K562 (cell line): ENCODE measurements at regions not wholly inside any gene's neighbourhood (a gene's known extent, or its start where the extent isn't known, plus 50 kb on each side); places are given as distances from the start of the nearest gene placed in this dataset.

ENCODE experiments used
- ATAC-seq: fragments of 200-7000 bp; cut with Tn5 transposase; 3 replicates; pipeline ENCODE4 v1.9.1; 2020; ENCODE audit warnings: moderate library complexity
- BruUV-seq: library from RNA; stranded (reverse); fragments of 400-500 nt; replicated peaks from 2 replicates; lab custom pipeline; 2021; lab: Mats Ljungman, UMichigan
- CTCF ChIA-PET: fragments of 300-600 bp; formaldehyde crosslinking; extraction: SDS; loops from one replicate; lab custom pipeline; 2021; ENCODE audit warnings: low intra/inter-chr PET ratio; lab: Yijun Ruan, JAX
- POLR2A ChIA-PET: fragments of 300-600, 350-650 bp; sonication (Branson Sonifier 250); formaldehyde crosslinking; extraction: SDS; loops from one replicate; lab custom pipeline; 2021; ENCODE audit warnings: antibody characterized with exemption, inconsistent platforms; lab: Yijun Ruan, JAX
- DNase-seq, 4 experiments: peaks; one replicate each; pipeline versions ENCODE4 v3.0.0 to v3.0.0-alpha.2; 2011 to 2018; ENCODE audit warnings: low spot score in 3 of 4, mixed read lengths in 3 of 4; ENCODE audit errors: extremely low read depth in 1 of 4
- FAIRE-seq: peaks from 2 replicates; lab custom pipeline; 2011; peaks lifted over from hg19 to GRCh38; lab: Jason Lieb, UNC
- H2AFZ ChIP-seq: 2 replicates; pipeline ENCODE4 v1.6.0; 2011; ENCODE audit warnings: low read depth, low read length, control low read depth, inconsistent platforms
- H3K27ac ChIP-seq: fragments of 200-600 bp; 3 replicates; pipeline ENCODE4 v1.8.0; 2011; ENCODE audit warnings: low read depth, mild to moderate bottlenecking, control low read depth, inconsistent platforms, low read length, moderate library complexity, mixed read lengths; ENCODE audit errors: extremely low read depth
- H3K27me3 ChIP-seq, 2 experiments: fragments of 300-600 bp in 1 of 2; 2 replicates in 1 of 2; 3 replicates in 1 of 2; pipeline versions ENCODE4 v1.6.0 to v1.8.0; 2011; ENCODE audit warnings: inconsistent platforms in 2 of 2, low read length in 2 of 2, mild to moderate bottlenecking in 1 of 2, mixed read lengths in 1 of 2, moderate library complexity in 1 of 2; ENCODE audit not compliant: control insufficient read depth in 2 of 2, insufficient read depth in 2 of 2
- H3K36me3 ChIP-seq: fragments of 300-600 bp; 3 replicates; pipeline ENCODE4 v1.8.0; 2011; ENCODE audit warnings: mild to moderate bottlenecking, low read length, inconsistent platforms; ENCODE audit not compliant: control insufficient read depth, insufficient read depth
- H3K4me1 ChIP-seq, 2 experiments: fragments of 200-600 bp in 1 of 2; replicated peaks in 1 of 2; 2 replicates in 1 of 2; 3 replicates in 1 of 2; pipeline versions ENCODE4 v1.5.1 to v1.8.0; 2011; ENCODE audit warnings: inconsistent platforms in 2 of 2, low read length in 2 of 2, mild to moderate bottlenecking in 1 of 2, mixed read lengths in 1 of 2, moderate library complexity in 1 of 2; ENCODE audit not compliant: control insufficient read depth in 2 of 2, insufficient read depth in 2 of 2
- H3K4me2 ChIP-seq: 2 replicates; pipeline ENCODE4 v1.6.1; 2011; ENCODE audit warnings: low read length, control low read depth, inconsistent platforms, mixed read lengths; ENCODE audit not compliant: insufficient read depth
- H3K4me3 ChIP-seq: fragments of 200-600 bp; sonication (generic), shearing (Covaris generic); 2 replicates; pipeline ENCODE4 v1.5.1; 2016; ENCODE audit warnings: control low read depth, inconsistent platforms
- H3K79me2 ChIP-seq: fragments of 200-600 bp; 3 replicates; pipeline ENCODE4 v1.8.0; 2011; ENCODE audit warnings: low read length, inconsistent platforms; ENCODE audit not compliant: control insufficient read depth, insufficient read depth
- H3K9ac ChIP-seq, 2 experiments: 2 replicates each; pipeline versions ENCODE4 v1.6.0 to v1.6.1; 2011; ENCODE audit warnings: low read depth in 2 of 2, low read length in 2 of 2, control low read depth in 1 of 2, inconsistent platforms in 1 of 2, mild to moderate bottlenecking in 1 of 2, mixed read lengths in 1 of 2; ENCODE audit not compliant: insufficient read depth in 1 of 2
- H3K9me1 ChIP-seq: one replicate; pipeline ENCODE4 v1.6.0; 2011; ENCODE audit warnings: inconsistent platforms, mild to moderate bottlenecking, low read length, moderate library complexity; ENCODE audit not compliant: control insufficient read depth, insufficient read depth
- H3K9me3 ChIP-seq: replicated peaks from 2 replicates; pipeline ENCODE4 v1.5.1; 2011; ENCODE audit warnings: low read depth, low read length, inconsistent platforms; ENCODE audit not compliant: control insufficient read depth, insufficient read depth
- H4K20me1 ChIP-seq: replicated peaks from 2 replicates; pipeline ENCODE4 v1.6.1; 2011; ENCODE audit warnings: low read length, inconsistent platforms, mixed read lengths; ENCODE audit not compliant: control insufficient read depth, insufficient read depth
- HDAC2 ChIP-seq: fragments of 450-650 bp; IDR thresholded peaks from 2 replicates; pipeline ENCODE4 v1.6.1; 2016; ENCODE audit warnings: mild to moderate bottlenecking
- HEY1 ChIP-seq: fragments of 250-450 bp; sonication (Bioruptor Pico); IDR thresholded peaks from 2 replicates; pipeline ENCODE4 v1.5.0; 2020; ENCODE audit warnings: mild to moderate bottlenecking, moderate library complexity, borderline replicate concordance
- ILK ChIP-seq: fragments of 450-650 bp; IDR thresholded peaks from 2 replicates; pipeline ENCODE4 v1.6.1; 2016; ENCODE audit warnings: missing genetic modification characterization, low read depth, mild to moderate bottlenecking, missing compliant biosample characterization, moderate library complexity, borderline replicate concordance
- NR1H2 ChIP-seq: sonication (generic); formaldehyde crosslinking; IDR thresholded peaks from 2 replicates; pipeline ENCODE4 v1.4.0; 2020; ENCODE audit warnings: mild to moderate bottlenecking, missing genetic modification reagents
- POLR2AphosphoS5 ChIP-seq: IDR thresholded peaks from 2 replicates; pipeline ENCODE4 v1.6.1; 2011; ENCODE audit warnings: mild to moderate bottlenecking, low read depth, low read length, moderate library complexity; ENCODE audit not compliant: control insufficient read depth, insufficient read depth
- POLR2B ChIP-seq: fragments of 450-650 bp; IDR thresholded peaks from 2 replicates; pipeline ENCODE4 v1.6.1; 2018; ENCODE audit warnings: low read depth; ENCODE audit not compliant: partially characterized antibody
- RFX7 ChIP-seq: fragments of 250-450 bp; sonication (Bioruptor Pico); IDR thresholded peaks from 2 replicates; pipeline ENCODE4 v1.5.1; 2021; ENCODE audit warnings: mild to moderate bottlenecking
- SMARCE1 ChIP-seq: fragments of 450-650 bp; IDR thresholded peaks from 2 replicates; pipeline ENCODE4 v1.7.1; 2016; ENCODE audit warnings: mild to moderate bottlenecking
- ZNF408 ChIP-seq: fragments of 250-450 bp; sonication (Bioruptor Pico); IDR thresholded peaks from 2 replicates; pipeline ENCODE4 v1.4.0; 2020; ENCODE audit warnings: low read depth, mild to moderate bottlenecking, moderate library complexity
- WGBS: fragments of 100-300 bp; shearing (Covaris generic); methylation state at CpG from one replicate; pipeline ENCODE4 v1.1.6; 2016; ENCODE audit warnings: low coverage, mixed read lengths; ENCODE audit not compliant: insufficient coverage; ENCODE audit errors: missing lambda C conversion rate; 5-methylcytosine and 5-hydroxymethylcytosine counted together
- in situ Hi-C: fragments of 300-500 bp; cut with MboI; formaldehyde crosslinking; loops from 4 replicates; pipeline ENCODE4 v1.15.0; 2018; ENCODE audit warnings: inconsistent platforms, mixed read lengths
- intact Hi-C: fragments of 100-400 bp; cut with micrococcal nuclease; formaldehyde crosslinking; loops from 2 replicates; pipeline ENCODE4 v1.14.2; 2022

DNA sequence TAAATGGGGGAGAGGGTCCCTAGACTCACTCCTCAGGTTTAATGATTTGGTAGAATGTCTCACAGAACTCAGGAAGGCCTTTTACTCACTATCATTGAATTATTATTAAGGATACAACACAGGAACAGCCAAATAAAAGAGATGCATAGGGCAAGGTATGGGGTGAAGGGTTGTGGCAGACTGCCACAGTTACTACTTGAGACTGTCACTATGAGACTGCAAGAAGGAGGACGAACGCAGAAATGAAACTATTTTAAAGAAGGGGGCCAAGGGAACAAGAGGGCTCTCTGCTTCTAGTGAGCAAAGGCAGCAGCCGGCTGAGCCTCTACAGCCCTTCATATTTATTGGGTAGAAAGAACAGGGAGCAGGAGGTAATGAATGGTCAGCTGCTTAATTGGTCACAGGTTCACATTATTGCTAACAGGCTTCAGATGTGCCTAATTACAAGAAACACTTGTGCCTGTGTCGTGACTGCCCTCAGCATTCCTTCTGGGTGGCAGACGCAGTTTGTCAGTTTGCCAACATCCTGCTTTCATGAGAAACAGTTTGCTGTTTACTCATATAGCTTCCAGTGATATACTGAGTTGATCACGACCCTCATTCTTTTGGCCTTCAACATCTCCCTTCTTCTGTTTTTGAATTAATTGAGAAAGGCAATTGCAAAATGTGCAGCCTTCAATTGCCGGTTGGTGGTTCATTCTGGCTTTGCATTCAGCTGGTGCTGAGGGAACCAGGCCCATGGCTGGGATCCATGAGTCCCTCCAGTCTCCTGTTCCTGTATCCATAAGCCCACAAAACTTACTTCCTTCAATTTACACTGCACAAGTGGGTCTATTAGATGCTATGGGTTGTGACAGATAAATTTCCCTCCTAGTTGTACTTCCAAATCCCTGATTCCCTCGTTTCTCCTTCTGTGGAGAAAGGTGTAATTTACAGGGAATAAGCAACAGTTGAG, 82.8 kb upstream of the PLEKHG7 start:
- H3K9ac ChIP-seq = no peak overlapping the region
- H3K36me3 ChIP-seq = no peaks in the 10 kb centered on the region
- TF ChIP-seq NR1H2 (CRISPR knock-in tag) (no peak), POLR2AphosphoS5 (no peak), RFX7 (no peak), HDAC2 (no peak), ILK (tag) (no peak), SMARCE1 (no peak), POLR2B (no peak), HEY1 (CRISPR knock-in tag) (no peak), ZNF408 (no peak)
- BruUV-seq = no TSS peak
- no peak overlapping the region for H3K4me3 ChIP-seq
- POLR2A ChIA-PET = no interaction called here
- FAIRE-seq (no peak), ATAC-seq (no peak), DNase-seq (no peak)
- no peaks in the 10 kb centered on the region for H3K9me3 ChIP-seq
- H3K4me2 ChIP-seq = no peak overlapping the region
- CTCF ChIA-PET = no interaction called here
- no peaks in the 10 kb centered on the region for H3K4me1 ChIP-seq
- intact Hi-C loops (no loop called here), in situ Hi-C loops (no loop called here)
- no peak overlapping the region for H2AFZ ChIP-seq
- 3% methylated on average over 8 of the region's 8 CpGs for WGBS
- no peaks in the 10 kb centered on the region for H3K9me1 ChIP-seq
- no peaks in the 10 kb centered on the region for H4K20me1 ChIP-seq
- H3K79me2 ChIP-seq = no peaks in the 10 kb centered on the region
- no peak overlapping the region for H3K27ac ChIP-seq
- no peaks in the 10 kb centered on the region; a peak in 1 of 5 replicates for H3K27me3 ChIP-seq
